Brain microvascular endothelial cell (primary cell): ENCODE measurements at regions not wholly inside any gene's neighbourhood (a gene's known extent, or its start where the extent isn't known, plus 50 kb on each side); places are given as distances from the start of the nearest gene placed in this dataset.
A peak's percentile ranks its signal among the peaks of the same experiment; 100 is the strongest.
"Not testable (repeated sequence)": the region's sequence is repeated elsewhere in the genome, so short reads cannot be mapped to it uniquely, and the experiment has no call there.

Experiments used
- DNase-seq: peaks from one replicate; pipeline ENCODE4 v3.0.0-alpha.2; 2020
- H3K27ac ChIP-seq: fragments of 250-450 bp; sonication (Bioruptor Pico); 2 replicates; pipeline ENCODE4 v1.5.1; 2020; ENCODE audit warnings: mild to moderate bottlenecking, moderate library complexity
- H3K27me3 ChIP-seq: fragments of 250-450 bp; sonication (Bioruptor Pico); replicated peaks from 2 replicates; pipeline ENCODE4 v1.5.1; 2020; ENCODE audit warnings: mild to moderate bottlenecking
- H3K36me3 ChIP-seq: fragments of 250-450 bp; sonication (Bioruptor Pico); replicated peaks from 2 replicates; pipeline ENCODE4 v1.5.1; 2020; ENCODE audit warnings: mild to moderate bottlenecking
- H3K4me3 ChIP-seq: 2 replicates; pipeline ENCODE4 v1.5.1; 2011; ENCODE audit warnings: low read depth, mild to moderate bottlenecking, control low read depth, low read length, moderate library complexity
- CTCF ChIP-seq: IDR thresholded peaks from 2 replicates; pipeline ENCODE4 v1.5.1; 2011; ENCODE audit warnings: low read depth, mild to moderate bottlenecking, moderate library complexity, low read length, control low read depth, inconsistent platforms; ENCODE audit errors: missing control alignments
- in situ Hi-C: cut with HindIII; loops from 2 replicates; pipeline ENCODE4 v1.10.0; 2017; ENCODE audit warnings: low sequenced_read_pairs, low pct_ligation_motif_present

DNA sequence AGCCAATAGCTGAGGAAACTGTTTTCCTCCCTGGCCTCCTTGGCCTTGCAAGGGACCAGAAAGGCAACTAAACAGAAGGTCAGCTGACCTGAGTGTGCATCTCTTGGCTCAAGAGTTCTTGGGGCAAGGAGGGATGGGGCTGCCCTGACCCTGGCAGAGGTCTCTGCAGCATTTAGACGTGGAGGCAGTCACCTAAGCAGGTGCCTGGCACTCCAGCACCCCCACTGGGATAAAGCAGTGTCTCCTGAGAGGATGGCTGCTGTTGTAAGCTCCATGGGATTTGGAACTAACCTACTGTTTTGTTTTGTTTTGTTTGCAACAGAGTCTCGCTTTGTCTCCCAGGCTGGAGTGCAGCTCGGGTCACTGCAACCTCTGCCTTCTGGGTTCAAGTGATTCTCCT, 185.2 kb downstream of the TBC1D2B start:
- in situ Hi-C loops: no loop called here
- Histone ChIP-seq H3K4me3 (no peak overlapping the region), H3K27ac (no peak overlapping the region), H3K36me3 (no peaks in the 10 kb centered on the region), H3K27me3 (no peaks in the 10 kb centered on the region)
- TF ChIP-seq CTCF: no peak
- DNase-seq: no peak

- H3K27me3 ChIP-seq, DNase-seq, H3K27ac ChIP-seq, H3K4me3 ChIP-seq, H3K36me3 ChIP-seq, in situ Hi-C loops: not testable (repeated sequence)
Measured at GRCh38 chr15:77891862-77892261, 185.6 kb downstream of the TBC1D2B start.

DNA sequence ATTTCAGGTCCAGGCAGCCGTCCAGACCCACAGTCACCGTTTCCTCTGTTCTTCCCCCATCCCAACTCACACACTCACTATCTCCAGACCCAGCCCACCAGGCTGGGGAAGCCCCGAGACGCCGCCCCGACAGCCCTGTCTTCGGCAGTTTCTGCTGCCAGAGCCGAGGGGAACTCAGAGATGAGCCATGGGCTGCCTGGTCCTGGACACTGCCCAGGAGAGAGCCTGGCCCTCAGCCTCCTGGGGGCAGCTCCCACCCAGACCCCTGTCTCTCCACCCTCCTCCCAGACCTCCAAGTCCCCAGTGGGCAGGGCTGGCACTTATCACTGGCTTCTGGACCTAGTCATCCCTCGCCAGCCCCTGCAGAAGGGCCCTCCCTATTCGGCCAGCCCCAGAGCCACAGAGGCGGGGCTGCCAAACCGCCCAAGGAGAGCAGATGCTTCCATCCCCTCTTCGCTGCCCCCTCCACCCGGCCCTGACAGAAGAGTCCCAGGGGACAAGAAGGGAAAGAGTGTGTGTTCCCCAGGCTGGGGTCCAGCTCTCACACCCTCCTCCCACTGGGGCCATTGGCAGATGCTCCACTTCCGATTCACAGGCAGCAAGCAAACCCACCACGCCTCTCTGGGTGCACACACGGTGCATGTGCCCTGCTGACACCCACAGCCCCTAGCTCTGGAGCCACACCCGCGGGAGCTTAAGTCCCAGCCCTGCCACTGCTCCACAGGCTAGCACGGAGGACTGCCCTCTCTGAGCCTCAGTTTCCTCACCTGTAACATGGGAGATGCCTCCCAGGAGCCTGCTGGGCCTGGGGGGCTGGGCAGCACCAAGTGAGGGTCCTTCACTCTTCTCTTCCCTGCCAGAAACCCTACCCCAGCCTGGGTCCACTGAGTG, 186.4 kb downstream of the TBC1D2B start:
- H3K27ac ChIP-seq, in situ Hi-C loops: not testable (repeated sequence)
- peak; percentile 24 for DNase-seq

GRCh38 chr15:77889828-77890725, 187.4 kb downstream of the TBC1D2B start:
- in situ Hi-C loops, H3K4me3 ChIP-seq, H3K36me3 ChIP-seq, DNase-seq, H3K27ac ChIP-seq, H3K27me3 ChIP-seq: not testable (repeated sequence)

More for the DNA sequence above, 186.4 kb downstream of the TBC1D2B start:
- H3K4me3 ChIP-seq, H3K36me3 ChIP-seq, H3K27me3 ChIP-seq: not testable (repeated sequence)

DNA sequence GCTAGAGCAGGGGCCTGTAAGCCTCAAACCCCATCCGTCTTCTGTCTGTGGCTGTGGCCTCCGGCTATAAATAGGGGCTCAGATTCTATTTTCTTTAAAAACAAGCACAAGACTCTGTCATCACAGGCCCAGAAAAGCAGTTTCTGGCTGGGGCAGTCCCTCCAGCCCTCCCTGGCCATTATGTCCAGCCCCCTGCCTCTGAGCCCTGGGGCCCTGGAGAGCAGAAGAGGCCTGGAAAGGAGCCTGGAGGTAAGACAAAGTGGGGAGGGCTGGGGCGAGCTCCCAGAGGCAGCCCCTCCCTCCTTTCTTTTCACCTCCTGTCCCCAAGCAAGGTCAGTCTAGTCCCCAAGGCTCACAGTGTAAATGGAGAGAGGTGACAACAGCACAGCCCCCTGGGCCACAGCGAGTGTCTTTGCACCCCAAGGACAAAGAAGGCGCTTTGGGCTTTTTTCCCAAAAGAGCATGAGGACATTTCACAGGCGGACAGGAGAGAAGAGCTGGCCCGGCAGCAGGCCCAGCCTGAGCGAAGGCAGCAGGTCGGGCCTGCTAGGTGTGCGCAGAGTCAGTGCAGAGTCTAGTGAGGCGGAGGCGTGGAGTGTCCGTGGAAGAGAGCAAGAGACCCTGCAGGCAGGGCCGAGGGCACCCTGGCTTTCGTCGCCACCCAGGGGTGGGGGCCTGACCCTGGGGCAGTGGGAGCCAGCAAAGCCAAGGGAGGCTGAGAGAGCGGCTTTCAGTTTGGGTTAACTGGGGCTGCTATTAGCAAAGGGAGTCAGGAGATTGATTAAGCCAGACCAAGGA, 188.3 kb downstream of the TBC1D2B start:
- peak; percentile 16 for DNase-seq
- in situ Hi-C loops: no loop called here
- H3K4me3 ChIP-seq: no peak overlapping the region
- H3K36me3 ChIP-seq: no peaks in the 10 kb centered on the region
- H3K27ac ChIP-seq: no peak overlapping the region
- no peak for TF ChIP-seq CTCF
- H3K27me3 ChIP-seq: no peaks in the 10 kb centered on the region

DNA sequence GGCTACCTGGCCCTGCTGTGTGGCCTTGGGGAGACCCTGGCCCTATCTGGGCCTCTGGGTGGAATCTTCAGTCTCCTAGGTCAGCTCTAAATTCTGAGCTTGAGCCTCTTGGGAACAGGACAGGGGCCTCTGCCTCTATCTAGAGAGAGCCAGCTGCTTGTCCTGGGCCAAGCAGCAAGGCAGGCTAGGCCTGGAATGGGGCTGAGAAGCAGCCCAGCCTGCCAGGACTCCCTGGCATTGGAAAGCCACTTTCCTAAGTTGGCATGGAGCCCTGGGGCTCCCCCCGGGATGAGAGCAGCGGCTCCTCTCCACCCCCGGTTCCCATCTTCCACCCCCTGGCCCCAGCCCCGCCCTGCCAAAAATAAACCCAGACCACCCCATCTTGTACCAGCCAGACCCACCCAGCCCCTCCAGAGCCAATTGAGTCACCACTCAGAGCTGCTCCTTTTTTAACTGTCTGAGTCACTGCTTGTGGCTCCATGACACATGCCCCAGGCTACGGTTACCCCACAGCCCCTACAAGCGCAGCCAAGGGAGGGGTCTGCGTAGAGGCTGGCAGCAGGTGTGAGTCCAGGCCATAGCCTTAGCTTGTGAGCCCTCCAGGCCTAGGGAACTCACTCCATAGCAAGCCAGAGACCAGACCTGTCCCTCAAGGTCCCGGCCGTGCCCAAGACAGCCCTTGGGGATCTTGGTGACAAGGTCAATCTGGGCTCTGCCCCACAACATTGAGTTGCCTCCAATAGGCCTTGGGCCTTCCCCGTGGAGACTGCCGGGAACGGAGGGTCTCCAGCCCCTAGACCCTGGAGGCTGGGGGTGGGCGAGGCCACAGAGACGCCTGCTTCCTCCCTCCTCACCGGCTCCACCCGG, 189.7 kb downstream of the TBC1D2B start:
- H3K27me3 ChIP-seq, in situ Hi-C loops, H3K36me3 ChIP-seq, H3K4me3 ChIP-seq, DNase-seq, H3K27ac ChIP-seq: not testable (repeated sequence)

- H3K36me3 ChIP-seq: no peaks in the 10 kb centered on the region
- TF ChIP-seq CTCF: no peak
- H3K27ac ChIP-seq: no peak overlapping the region
- DNase-seq: no peak
- H3K4me3 ChIP-seq: no peak overlapping the region
- H3K27me3 ChIP-seq: no peaks in the 10 kb centered on the region
- in situ Hi-C loops: no loop called here
Measured at GRCh38 chr15:77886805-77887448, 190.6 kb downstream of the TBC1D2B start.

GRCh38 chr15:77885877-77886500, 191.5 kb downstream of the TBC1D2B start:
- H3K27me3 ChIP-seq, in situ Hi-C loops, H3K4me3 ChIP-seq, H3K36me3 ChIP-seq, DNase-seq, H3K27ac ChIP-seq: not testable (repeated sequence)

GRCh38 chr15:77883012-77883411, 194.5 kb downstream of the TBC1D2B start:
- DNase-seq: not testable (repeated sequence)

More at GRCh38 chr15:77883012-77883411, 194.5 kb downstream of the TBC1D2B start:
- H3K27me3 ChIP-seq, H3K27ac ChIP-seq, in situ Hi-C loops, H3K4me3 ChIP-seq, H3K36me3 ChIP-seq: not testable (repeated sequence)
